NCI-H1694 treated with DMSO at 0.1 percent for 48 hours (cell line): ENCODE measurements at regions not wholly inside any gene's neighbourhood (a gene's known extent, or its start where the extent isn't known, plus 50 kb on each side); places are given as distances from the start of the nearest gene placed in this dataset.

Experiments used
- DNase-seq: peaks from one replicate; lab custom pipeline; 2025; lab: John Stamatoyannopoulos, UW

GRCh38 chr3:150267288-150267687 is 140.8 kb upstream of the TSC22D2 start:
- DNase-seq, result no peak

- no peak for DNase-seq
These were observed 142.8 kb upstream of the TSC22D2 start for GRCh38 chr3:150265305-150265704.

DNA sequence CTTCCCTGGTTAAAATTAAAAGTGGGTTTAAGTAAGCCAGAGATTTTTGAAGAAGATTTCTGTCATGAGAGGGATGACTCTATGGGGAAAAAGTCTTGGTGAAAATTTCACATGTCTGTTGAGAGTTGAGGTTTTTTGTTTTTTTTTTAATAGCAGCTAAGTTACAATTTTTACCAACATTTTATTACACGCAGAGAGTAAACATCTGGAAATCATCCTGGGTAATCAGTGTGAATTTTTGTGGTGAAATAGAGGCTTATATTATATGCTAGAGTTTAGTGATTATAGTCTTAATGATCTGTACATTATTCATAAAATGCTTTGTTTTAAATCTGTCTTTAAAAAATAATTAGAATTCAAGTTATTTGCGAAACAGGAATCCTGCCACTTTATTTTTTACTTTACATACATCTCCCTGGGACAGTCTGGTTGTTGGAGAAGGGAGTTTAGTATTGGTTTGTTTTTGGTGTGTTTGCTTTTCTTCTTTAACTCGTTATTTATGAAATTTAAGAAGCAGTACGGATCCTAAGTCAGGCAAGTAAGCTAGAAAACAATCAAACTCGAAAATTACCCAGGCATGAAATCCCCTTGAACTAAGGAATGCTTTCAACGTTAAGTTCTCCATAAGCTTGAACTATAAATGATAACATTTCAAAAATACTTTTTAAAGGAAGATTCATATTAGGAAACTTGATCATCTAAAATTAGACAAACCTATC is 143.4 kb upstream of the TSC22D2 start:
- no peak for DNase-seq

- DNase-seq, result no peak
These were observed 146.1 kb upstream of the TSC22D2 start for GRCh38 chr3:150261958-150262357.

- no peak for DNase-seq
These were observed 146.7 kb upstream of the TSC22D2 start for GRCh38 chr3:150261418-150261817.

- DNase-seq, result no peak
These were observed 147.7 kb upstream of the TSC22D2 start for GRCh38 chr3:150260398-150260710.

DNA sequence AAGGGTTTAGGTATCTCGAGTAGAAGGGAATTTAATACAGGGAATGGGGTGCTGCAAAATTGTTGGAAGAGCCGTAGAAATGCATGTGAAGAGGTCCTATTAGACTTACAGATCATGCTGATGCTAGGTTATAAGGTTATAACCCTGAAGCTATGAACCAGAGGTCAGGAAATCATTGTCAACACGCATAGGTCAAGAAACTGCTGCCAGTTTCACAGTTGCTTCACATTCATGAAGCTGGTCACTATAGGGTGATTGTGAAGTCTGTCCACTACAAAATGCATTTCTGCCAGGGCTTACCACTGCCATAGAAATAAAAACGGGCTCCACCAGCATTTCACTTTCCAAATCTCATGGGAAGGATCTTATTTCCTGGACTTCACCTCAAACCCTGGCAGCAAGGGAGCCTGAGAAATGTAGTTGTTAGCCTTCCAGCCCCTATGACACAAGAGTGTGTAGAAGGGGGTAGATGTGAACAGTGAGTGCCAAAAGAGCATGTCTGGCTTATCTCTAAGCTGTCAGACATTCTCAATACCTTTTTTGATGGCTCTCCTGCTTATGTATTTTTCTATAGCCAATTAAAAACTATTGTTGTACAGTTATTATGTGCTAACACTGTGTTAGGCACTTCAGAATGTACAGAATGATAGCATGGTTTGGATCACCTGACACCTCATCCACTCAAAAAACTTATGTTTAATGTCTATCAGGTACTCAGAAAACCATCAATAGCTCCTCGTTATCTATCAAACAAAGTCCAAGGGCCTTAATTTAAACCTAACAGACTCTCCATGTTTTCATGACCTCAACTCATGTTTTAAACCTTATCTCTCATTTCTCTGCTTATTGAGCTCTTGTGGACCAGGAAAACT is 148.3 kb upstream of the TSC22D2 start:
- no peak for DNase-seq

- no peak for DNase-seq
These were observed 151.3 kb upstream of the TSC22D2 start for GRCh38 chr3:150256782-150257181.

GRCh38 chr3:150256318-150256717 is 151.8 kb upstream of the TSC22D2 start:
- no peak for DNase-seq

DNA sequence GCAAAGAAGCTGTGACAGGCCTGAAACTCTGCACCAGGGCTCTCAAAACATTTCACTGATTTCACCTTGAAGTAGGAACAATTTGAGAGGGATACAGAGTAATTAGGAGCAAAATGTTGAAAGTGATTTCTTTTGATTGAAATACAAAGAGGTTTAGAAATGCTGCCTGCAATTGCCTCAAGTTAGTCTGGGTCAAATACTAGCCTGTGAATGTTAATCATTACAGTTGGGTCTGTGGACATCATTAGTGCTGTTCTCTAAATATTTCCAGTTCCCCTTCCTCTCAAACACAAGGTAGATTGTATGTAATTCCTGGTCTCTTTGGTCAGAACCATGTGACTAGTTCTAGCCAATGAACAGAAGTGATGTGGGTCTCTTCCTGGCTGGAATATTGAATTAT is 152.3 kb upstream of the TSC22D2 start:
- no peak for DNase-seq

GRCh38 chr3:150255413-150255812 is 152.7 kb upstream of the TSC22D2 start:
- DNase-seq, result peak; percentile 80

DNA sequence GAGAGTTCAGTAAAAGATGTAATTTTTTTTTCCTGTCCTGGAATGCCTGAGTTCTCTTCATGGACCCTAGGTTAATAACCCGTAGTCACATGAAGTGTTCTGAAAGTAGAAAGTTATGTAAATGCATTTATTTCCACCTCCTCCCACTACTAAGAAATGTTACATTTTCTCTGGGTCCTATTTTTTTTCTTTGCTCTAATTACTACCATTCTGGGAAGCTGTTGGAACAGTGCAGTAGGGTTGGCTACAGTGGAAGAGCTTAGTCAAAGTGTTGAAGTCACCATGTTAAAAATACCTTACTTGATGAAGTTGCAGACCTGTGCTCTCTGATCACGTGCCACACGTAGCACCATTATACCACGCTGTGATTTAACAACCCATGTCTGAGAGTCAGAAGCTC is 153.8 kb upstream of the TSC22D2 start:
- DNase-seq, result no peak

GRCh38 chr3:150253622-150254021 is 154.5 kb upstream of the TSC22D2 start:
- DNase-seq, result peak; percentile 72

- DNase-seq, result no peak
These were observed 155.6 kb upstream of the TSC22D2 start for GRCh38 chr3:150252462-150252861.

GRCh38 chr3:150251187-150252062 is 156.7 kb upstream of the TSC22D2 start:
- DNase-seq, result peak; percentile 20

- DNase-seq, result peak; percentile 97
These were observed 158.2 kb upstream of the TSC22D2 start for GRCh38 chr3:150249779-150250470.

- no peak for DNase-seq
These were observed 159.0 kb upstream of the TSC22D2 start for GRCh38 chr3:150248888-150249681.

DNA sequence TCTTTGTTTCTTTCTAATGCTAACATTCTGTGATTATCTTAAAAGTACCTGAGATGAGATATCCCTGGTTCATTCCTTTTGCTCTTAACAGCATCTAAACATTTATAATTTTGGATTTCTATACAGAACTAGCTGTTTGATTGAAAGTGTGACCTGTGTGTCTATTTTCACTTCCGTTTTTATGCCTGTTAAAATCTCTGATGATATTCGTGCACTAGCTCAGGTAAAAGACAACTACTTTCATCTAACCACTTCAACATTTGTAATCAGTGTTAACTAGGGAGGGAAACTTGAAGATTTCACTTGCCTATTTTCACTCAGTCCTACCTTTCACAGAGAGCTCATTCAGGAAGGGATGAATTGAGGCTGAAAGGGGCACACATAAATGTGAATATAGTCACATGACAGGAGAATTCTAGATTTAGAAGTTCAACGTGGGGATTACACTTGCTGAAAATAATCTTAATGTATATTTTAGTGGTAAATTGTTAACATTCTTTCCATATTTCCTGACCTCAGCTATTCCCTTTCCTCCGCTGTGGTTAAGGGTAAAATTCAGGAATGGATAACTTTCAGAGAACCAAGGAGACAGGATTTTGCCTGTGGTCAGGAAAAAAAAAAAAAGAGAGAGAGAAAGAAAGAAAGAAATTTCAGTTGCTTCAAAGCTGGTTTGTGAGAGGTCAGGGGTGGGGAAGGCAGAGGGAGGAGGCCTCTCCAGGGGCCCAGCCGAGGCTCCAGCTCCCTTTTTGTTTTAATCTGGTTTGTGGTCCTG is 159.8 kb upstream of the TSC22D2 start:
- DNase-seq, result no peak

DNA sequence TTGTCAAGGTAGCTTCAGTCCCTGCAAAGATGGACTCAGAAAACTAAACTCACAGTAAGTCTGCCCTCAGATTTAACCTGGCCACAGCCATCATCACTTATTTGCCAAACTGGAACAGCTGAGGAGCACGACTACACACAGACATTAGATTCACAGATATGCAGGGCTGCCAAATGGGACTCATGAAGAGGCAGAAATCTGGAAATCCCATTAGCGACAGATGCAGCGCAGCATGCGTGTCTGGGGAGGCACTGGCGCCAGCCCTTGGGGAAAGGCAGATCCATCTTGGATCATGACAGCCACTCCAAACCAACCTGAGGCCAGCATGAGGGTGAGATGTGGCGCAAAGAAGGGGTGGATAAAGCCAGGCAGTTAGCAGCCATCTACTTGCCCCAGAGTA is 160.7 kb upstream of the TSC22D2 start:
- DNase-seq, result peak; percentile 91

DNA sequence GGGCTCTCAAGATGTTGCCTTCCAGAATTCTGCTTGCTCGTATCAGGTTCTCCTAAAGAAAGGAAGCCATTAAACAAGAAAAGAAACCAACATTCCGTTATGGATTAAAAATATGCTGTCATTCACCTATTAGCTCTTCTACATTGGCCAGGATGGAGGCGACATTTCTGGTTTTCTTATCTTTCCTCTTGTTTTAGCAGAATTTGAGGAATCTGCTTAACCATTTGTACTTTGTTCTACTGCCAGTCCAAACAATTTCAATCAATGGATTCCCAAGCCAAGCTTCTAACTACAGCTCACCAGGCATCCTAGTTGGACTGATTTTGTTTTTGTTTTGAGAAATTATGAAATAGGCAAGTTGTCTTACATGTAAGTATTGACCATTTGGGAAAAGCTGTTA is 164.6 kb upstream of the TSC22D2 start:
- DNase-seq, result no peak
